Limb (tissue), 2 donors: ENCODE measurements at regions not wholly inside any gene's neighbourhood (a gene's known extent, or its start where the extent isn't known, plus 50 kb on each side); places are given as distances from the start of the nearest gene placed in this dataset.
"Not testable (repeated sequence)": the region's sequence is repeated elsewhere in the genome, so short reads cannot be mapped to it uniquely, and the experiment has no call there.

Experiments used
- DNase-seq, 2 donors: peaks; one replicate each; pipeline ENCODE4 v3.0.0-alpha.2; 2016; ENCODE audit errors: extremely low spot score in 2 of 2

DNA sequence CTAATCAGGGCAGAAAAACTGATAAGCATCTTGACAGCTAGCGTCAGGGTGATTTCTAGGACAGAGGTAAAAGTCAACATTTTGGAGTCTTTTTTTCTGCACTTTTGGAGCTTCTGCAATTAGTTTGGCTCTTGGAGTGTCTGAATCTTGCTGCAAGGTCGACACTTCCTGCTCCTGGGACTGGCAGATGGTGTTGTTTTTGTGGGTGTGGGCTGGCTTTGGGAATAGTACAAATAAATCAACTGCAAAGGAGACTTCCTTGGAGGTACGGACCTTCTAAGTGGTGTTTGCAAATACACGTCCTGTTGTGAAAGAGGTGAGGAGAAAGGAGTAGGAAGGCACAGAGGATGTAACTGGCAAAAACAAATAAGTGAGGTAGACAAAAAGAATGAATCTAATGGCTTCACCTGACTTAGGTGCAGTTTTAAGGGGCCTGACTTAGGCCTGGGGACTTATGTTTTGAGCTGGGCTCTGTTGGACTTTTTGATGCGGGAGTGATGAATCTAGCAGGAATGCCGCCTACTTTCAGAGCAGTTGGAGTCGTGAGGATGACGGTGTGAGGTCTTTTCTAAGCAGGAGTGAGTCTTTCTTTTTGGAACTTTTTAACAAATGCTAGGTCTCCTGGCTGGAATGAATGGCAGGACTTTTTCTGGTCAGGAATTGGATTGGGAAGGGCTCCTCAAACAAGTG lies 195.1 kb downstream of the OTOP1 start:
- not testable (repeated sequence) for DNase-seq

DNA sequence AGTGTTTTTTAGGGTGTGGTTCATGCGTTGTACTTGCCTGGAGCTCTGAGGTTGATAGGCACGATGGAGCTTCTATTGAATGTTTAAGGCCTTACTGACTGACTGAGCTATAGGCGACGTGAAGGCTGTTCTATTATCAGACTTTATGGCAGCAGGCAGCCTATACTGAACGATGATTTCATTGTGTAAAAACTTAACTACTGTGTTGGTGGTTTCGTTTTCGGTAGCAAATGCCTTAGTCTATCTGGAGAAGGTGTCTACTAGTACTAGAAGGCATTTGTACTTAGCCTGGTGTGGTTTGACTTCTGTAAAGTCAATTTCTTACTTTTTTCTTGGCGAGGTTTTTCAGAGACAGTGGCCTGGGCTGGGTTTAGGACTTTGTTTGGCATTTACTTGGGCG lies 194.4 kb downstream of the OTOP1 start:
- DNase-seq = not testable (repeated sequence)

DNA sequence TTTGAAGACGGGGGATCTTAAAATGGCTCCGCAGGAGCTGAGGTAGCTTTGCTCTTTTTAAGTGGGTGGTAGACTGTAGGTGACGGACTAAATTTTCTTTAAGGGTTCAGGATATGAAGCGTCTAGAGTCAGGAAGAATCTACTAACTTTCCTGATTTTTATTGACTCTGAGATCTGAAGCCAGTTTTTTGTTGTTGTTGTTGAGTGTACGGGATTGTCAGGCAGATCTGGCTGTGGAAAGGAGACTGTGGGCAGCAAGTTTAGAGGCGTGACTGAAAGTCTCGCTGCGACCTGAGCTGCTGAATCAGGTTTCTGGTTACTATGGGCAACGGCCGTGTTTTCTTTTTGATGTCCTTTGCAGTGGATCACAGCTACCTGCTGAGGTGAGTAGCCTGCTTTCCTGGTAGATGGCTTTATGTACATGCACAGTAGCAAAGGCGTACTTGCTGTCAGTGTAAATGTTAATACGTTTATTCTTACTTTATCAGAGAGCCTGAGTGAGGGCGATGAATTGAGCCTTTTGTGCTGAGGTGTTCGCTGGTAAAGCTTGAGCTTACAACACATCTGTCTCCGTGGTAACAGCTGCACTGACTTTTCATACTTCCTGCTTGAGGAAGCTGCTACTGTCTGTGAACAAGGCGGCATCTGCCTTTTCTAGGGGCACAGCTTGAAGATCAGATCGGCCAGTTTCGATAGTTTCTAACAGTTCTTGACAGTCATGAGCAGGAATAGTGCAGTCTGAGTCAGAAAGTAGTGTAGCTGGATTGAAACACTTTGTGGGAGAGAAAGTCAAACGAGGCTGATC lies 193.7 kb downstream of the OTOP1 start:
- DNase-seq = not testable (repeated sequence)

DNA sequence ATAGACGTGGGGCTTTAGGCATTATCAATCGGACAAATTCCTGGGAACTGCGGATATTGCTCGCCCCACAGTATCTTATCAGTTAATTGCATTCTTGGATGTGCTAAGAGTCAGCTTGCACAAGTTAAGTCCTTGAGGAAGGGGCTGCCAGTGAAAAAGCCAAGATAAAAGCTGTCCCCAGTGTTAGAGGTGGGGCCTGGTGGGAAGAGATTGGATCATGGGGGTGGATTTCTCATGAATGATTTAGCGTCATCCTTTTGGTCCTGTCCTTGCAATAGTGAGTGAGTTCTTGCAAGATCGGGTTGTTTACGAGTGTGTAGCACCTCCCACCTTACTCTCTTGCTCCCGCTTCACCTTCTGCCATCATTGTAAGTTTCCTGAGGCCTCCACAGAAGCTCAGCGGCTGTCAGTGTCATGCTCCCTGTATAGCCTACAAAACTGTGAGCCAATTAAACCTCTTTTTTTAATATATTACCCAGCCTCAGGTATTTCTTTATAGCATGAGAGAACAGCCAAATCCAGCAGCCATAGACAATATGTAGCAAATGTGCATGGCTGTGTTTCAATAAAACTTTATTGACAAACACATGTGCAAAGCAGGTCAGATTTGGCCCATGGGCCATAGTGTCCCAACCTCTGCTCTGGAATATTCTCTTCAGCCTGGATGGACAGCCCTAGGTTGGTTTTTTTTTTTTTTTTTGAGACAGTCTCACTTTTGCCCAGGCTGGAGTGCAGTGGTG lies 189.2 kb downstream of the OTOP1 start:
- not testable (repeated sequence) for DNase-seq

DNA sequence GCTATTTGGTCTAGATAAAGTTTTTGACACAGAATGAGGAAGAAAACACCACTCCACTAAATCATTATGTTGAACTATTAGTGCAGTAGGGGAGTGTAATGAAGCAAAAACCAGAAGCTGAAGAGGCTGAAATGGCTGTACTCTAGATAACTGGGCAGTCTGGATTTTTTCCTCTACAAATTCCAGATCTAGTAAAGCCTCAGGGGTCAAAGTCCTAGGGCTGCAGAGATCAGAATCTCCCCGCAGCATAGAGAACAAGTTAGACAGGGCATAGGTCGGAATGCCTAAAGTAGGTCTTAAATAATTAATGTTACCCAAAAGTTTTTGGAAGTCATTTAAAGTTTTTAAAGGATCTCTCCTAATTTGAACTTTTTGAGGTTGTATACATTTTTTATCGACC lies 180.9 kb downstream of the OTOP1 start:
- not testable (repeated sequence) for DNase-seq

DNA sequence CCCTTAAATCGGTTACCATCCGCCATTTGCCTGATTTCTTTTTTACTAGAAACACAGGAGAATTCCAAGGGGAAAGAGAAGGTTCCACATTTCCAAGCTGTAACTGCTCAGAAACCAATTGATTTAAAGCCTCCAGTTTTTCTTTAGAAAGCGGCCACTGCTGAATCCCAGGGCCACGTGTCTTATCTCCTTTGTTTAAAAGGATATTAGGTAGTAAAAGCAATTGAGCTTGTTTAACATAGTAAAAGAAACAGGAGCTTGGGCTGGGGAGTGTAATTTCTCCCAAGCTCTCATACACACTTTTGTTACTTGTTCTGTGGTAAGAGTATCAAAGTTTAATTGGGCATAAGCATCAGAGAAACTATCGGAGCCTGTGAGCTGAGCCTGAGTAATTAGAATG lies 180.0 kb downstream of the OTOP1 start:
- DNase-seq = not testable (repeated sequence)

DNA sequence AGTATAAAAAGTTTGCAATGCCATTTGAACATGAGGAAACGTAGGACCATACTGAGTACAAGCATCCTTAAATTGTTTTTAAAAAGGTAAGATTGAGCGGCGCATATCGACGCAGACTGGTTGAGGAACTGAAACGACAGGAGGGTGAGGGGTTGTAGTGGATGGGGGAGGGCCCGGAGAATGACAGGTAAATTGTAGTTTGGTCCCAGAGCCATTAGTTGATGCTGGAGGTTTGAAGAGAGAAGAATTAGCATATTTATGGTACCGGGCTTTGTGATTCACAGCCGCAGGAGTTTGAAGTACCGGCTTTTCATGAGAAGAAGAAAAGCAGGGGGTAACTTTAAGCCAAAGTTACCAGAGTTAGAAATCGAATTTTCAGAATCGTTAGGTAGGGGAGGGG lies 179.5 kb downstream of the OTOP1 start:
- not testable (repeated sequence) for DNase-seq

DNA sequence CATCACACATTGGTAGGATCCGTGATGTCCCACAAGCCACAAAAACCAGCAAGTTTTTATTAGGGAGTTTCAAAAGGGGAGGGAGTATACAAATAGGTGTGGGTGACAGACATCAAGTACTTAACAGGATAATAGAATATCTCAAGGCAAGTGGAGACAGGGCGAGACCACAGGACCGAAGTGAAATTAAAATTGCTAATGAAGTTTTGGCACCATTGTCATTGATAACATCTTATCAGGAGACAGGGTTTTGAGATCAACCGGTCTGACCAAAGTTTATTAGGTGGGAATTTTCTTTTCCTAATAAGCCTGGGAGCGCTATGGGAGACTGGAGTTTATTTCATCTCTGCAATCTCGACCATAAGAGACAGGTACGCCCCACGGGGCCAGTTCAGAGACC lies 178.5 kb downstream of the OTOP1 start:
- DNase-seq = not testable (repeated sequence)

DNA sequence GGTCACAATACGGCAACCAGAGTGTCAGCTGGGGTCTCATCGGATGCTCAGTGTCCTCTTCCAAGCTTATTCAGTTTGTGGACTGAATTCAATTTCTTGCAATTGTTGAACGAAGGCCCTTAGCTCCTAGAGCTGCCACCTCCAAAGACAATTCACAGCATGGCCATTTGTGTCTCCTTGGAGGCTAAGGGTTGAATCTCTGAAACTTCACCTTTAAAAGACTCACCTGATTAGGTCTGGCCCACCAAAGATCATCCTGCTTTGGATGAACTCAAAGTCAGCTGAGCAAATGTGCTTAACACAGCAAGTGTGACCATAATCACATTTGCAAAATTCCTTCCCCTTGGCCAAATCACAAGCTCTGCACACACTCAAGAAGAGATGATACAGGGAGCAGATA lies 175.9 kb downstream of the OTOP1 start:
- DNase-seq = not testable (repeated sequence)

DNA sequence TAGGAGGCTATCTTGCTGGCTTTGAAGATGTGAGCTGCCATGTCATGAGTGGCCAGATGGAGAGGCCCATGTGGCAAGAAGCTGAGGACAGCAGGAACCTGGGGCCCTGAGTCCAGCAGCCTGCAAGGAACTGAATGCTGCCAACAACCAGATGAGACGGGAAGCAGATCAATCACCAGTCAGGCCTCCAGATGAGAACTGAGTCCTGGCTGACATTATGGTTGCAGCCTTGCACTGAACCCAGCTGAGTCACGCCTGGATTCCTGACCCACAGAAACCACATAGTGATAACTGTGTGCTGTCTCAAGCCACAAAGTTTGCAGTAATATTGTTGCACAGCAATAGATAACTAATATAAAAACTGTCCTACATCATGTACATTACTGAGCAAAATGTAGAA lies 173.8 kb downstream of the OTOP1 start:
- not testable (repeated sequence) for DNase-seq

DNA sequence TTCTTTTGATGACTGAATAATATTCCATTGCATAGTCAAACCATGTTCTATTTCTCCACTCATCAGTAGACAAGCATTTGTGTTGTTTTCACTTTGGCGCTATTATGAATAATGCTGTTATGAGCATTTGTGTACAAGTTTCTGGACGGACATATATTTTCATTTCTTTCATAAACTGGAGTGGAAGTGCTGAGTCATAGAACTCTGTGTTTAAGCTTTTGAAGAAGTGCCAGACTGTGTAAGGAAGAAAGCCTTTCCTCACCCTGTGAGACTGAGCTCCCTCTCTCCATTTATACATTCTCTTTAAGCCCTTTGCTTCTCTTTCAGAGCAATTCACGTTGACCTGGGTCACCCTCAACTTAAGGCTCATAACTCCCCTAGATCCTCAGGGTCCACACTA lies 169.5 kb downstream of the OTOP1 start:
- DNase-seq = not testable (repeated sequence)

DNA sequence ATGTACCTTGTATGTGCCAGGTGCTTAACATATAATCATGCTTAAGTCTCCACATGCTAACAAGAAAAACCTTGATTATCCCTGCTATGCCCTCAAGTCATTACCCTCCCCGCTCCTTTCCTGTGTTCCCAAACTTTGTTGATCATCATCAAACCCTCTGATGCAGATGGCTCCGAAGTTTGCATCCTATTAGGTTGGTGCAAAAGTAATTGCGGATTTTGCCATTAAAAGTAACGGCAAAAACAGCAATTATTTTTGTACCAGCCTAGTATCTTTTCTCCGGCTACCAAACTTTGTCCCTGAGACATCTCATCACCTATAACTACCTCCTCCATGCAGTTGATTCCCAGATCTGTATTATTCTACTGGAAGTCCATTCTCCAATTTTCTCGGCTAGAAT lies 142.6 kb downstream of the OTOP1 start:
- not testable (repeated sequence) for DNase-seq

DNA sequence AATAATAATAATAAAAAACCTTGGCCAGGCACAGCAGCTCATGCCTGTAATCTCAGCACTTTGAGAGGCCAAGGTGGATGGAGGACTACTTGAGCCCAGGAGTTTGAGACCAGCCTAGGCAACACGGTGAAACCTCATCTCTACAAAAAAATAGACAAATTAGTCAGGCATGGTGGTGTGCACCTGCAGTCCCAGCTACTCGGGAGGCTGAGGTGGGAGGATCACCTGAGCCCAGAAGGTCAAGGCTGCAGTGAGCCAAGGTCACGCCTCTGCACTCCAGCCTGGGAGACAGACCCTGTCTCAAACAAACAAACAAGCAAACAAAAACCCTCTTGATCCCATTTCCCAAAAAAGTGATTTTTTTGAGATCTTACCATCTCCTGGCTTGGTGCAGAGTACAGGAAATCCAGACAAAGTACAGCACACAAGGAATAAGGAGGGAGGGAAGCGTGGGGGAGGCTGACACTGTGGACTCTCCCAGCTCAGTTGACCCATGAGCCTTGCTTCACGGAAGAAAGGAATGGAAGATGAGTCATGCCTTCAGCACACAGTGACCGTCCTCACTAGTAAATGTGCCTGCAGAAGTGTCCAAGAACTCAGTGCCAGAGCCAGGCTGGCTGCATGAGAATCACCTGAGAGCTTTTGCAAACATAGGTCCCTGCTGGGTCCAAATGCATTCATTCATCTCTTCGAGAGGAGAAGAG lies 136.9 kb downstream of the OTOP1 start:
- DNase-seq = not testable (repeated sequence)

DNA sequence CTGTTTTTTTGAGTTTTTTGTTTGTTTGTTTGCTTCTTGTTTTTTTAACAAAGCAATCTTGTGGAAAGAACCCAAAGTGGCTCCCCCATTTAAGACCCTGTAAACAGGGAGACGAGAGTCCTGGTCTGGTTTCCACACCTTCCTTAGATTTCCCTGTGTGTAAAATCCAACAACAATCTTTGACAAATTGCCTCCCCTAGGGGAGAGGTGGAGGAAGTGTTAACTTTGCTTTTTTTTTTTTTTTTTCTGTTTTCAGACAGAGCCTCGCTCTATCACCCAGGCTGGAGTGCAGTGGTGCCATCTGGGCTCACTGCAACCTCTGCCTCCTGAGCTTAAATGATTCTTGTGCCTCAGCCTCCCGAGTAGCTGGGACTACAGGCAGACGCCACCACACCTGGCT lies 136.0 kb downstream of the OTOP1 start:
- DNase-seq = not testable (repeated sequence)

DNA sequence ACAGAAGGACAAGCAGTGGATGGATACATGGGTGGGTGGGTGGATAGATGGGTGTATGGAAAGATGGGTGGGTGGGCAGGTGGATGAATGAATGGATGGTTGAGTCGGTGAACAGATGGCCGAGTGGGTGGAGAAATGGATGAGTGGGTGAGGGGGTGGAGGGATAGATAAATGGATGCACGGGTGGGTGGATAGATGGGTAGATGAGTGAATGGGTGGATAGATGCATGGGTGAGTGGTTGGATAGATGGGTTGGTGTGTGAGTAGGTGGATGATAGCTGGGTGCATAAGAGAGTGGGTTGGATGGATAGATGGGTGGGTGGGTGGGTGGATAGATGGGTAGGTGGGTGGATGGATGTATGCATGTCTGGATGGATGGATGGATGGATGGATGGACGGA lies 134.6 kb downstream of the OTOP1 start:
- DNase-seq = not testable (repeated sequence)

DNA sequence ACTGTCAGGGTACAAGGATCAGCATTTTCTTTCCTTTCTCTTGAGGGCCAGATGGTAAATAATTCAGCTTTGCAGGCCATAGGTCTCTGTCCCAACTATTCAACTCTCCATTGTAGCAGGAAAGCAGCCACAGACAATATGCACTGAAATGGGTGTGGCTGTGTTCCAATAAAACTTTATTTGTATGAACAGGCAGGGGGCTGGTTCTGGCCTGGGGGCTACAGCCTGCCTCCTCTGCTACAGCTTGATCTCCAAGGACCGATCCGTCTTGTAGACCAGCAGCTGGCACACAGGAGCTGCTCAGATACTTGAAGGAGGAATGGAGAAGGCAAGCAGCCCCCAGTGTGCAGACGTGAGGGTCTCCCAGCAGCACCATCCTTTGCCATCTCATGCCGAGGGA lies 127.1 kb downstream of the OTOP1 start:
- not testable (repeated sequence) for DNase-seq

DNA sequence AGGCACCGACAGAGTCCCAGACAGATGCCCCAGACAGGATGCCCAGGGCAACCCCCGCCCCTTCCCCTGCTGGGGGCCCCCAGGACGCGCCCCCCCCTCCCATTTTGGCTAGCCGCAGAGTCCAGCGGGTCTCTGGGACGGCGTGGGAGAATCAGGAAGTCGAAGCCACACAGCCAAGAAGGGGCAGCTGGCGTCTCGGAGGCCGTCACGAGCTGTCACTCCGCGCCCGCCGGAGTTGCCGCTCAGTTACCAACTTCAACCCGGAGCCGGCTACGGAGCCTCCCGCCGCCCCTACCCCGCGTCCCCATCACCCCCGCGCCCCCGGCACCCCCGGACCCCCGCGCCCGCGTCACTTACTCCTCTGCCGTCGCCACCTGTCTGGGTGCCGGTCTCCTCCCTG lies 119.8 kb downstream of the OTOP1 start:
- DNase-seq = peak in 1 of 2 donors; percentile 29

DNA sequence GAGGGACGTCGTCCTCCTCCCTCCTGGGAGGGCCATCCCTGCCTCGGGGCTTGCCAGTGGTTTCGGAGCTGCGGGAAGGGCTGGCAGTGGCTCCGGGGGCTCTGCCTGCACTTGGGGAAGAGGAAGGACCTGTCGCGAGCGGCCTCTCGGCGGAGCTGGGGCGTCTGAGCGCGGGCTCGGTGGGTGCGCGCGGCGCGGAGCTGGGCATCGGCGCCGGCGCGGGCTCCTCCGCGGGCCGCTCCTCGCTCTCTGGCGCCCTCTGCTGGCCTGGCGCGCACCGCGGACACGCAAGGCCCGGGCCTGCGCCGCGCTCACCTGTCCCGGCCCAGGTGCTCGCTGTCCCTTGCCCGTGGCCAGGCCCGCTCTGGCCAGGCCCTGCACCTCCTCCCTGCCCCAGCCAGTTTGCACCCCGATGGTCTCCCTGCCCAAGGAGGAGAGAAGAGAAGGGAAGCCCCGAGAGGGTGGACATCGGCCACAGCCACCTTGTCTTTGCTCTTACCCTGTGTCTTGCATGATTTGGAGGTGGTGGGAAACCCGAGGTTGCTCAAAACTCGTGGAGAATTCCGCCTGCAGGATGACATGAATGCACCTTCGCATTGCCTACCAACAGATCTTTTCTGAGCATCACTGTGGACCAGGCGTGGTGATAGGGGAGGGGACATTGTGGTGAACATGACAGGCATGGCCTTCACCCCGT lies 119.2 kb downstream of the OTOP1 start:
- DNase-seq = peak; percentile 10 to 83

DNA sequence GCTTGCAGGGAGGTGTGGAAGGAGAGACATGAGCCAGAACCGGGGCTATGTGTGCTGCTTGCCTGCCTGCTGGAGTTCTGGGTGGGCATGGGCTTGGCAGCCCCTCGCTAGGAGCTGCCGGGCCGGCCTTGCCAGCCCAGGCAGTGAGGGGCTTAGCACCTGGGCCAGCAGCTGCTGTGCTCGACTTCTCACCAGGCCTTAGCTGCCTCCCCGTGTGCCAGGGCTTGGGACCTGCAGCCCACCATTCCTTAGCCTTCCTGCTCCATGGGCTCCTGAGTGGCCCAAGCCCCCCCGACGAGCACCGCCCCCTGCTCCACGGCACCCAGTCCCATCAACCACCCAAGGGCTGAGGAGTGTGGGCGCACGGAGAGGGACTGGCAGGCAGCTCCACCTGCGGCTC lies 111.3 kb downstream of the OTOP1 start:
- not testable (repeated sequence) for DNase-seq

DNA sequence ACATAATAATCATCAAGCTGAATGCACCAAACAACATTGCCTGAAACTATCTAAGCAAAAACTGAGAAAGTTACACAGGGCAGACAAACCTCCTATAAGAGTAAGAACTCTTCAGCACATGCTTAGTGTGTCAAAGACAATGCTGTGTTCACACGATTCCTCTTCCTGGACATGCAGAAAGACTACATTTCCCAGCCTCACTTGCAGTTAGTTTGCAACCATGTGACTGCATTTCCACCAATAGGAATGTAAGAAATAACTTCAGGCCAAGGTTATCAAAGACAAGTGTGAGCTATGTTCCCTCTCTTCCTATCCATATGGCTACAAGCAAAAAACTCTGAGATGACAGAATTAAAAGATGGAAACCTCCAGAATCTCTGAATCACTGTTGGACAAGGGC lies 109.8 kb downstream of the OTOP1 start:
- DNase-seq = not testable (repeated sequence)

DNA sequence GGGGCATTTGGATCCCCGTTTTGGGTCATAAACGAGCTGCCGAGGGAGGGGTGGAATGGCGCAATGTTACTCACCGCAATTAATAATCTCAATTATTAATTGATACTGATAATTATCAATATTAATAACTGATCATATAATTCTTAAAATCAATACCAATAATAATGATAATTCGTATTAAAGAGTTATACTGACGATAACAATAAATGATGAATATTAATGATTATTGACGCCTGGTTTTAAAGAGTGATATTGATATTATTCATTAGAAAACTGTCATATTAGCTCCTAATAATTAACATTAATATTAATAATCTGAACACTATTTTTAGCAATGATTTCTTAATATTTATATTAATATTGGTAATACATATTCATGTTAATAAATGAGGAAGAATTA lies 92.4 kb downstream of the OTOP1 start:
- not testable (repeated sequence) for DNase-seq
